SU-DHL-6 (cell line): ENCODE measurements at regions not wholly inside any gene's neighbourhood (a gene's known extent, or its start where the extent isn't known, plus 50 kb on each side); places are given as distances from the start of the nearest gene placed in this dataset.

Experiments used
- H2AFZ ChIP-seq: fragments of 200-600 bp; sonication (generic); 2 replicates; pipeline ENCODE4 v1.6.1; 2014; ENCODE audit warnings: low read depth, mild to moderate bottlenecking, moderate library complexity, mixed read lengths, antibody characterized with exemption, low read length; ENCODE audit not compliant: severe bottlenecking
- H3F3A ChIP-seq: fragments of 200-600 bp; shearing (Covaris generic); 2 replicates; pipeline ENCODE4 v1.6.0; 2016; ENCODE audit warnings: antibody characterized with exemption, mild to moderate bottlenecking; ENCODE audit not compliant: insufficient read depth
- H3K27ac ChIP-seq: fragments of 200-600 bp; sonication (generic); 2 replicates; pipeline ENCODE4 v1.5.1; 2016; ENCODE audit warnings: low read depth, mild to moderate bottlenecking, low read length, moderate library complexity, mixed read lengths
- H3K27me3 ChIP-seq: fragments of 200-600 bp; sonication (generic), shearing (Covaris generic); 2 replicates; pipeline ENCODE4 v1.6.0; 2014; ENCODE audit warnings: mild to moderate bottlenecking, low read length
- H3K36me3 ChIP-seq: fragments of 200-600 bp; sonication (generic); 2 replicates; pipeline ENCODE4 v1.6.1; 2014; ENCODE audit warnings: mild to moderate bottlenecking, low read length, mixed read lengths
- H3K4me2 ChIP-seq: fragments of 300-600, 200-600 bp; shearing (Covaris generic), sonication (generic); 2 replicates; pipeline ENCODE4 v1.6.0; 2014; ENCODE audit warnings: low read length, low read depth, mild to moderate bottlenecking; ENCODE audit not compliant: poor library complexity, severe bottlenecking
- H3K4me3 ChIP-seq: fragments of 200-600 bp; sonication (generic); 2 replicates; pipeline ENCODE4 v1.5.1; 2014; ENCODE audit warnings: antibody characterized with exemption, low read length, mild to moderate bottlenecking, mixed read lengths; ENCODE audit not compliant: insufficient read depth, poor library complexity, severe bottlenecking
- H3K79me2 ChIP-seq: fragments of 200-600 bp; sonication (generic); 2 replicates; pipeline ENCODE4 v1.6.1; 2014; ENCODE audit warnings: mild to moderate bottlenecking, low read length, moderate library complexity; ENCODE audit not compliant: insufficient read depth
- H3K9ac ChIP-seq: fragments of 200-600 bp; sonication (generic); 2 replicates; pipeline ENCODE4 v1.7.0; 2014; ENCODE audit warnings: mild to moderate bottlenecking, low read length
- H3K9me2 ChIP-seq: fragments of 200-600 bp; sonication (generic); replicated peaks from 2 replicates; pipeline ENCODE4 v1.6.1; 2014; ENCODE audit warnings: low read length; ENCODE audit not compliant: insufficient read depth
- H3K9me3 ChIP-seq: fragments of 200-600 bp; sonication (generic); 2 replicates; pipeline ENCODE4 v1.6.1; 2014; ENCODE audit warnings: low read length, mixed read lengths; ENCODE audit not compliant: insufficient read depth
- H4K20me1 ChIP-seq: fragments of 200-600 bp; sonication (generic); 2 replicates; pipeline ENCODE4 v1.6.1; 2014; ENCODE audit warnings: low read depth, mild to moderate bottlenecking, antibody characterized with exemption, low read length, moderate library complexity, mixed read lengths
- EZH2phosphoT487 ChIP-seq: fragments of 200-600 bp; sonication (generic), shearing (Covaris generic); conservative IDR thresholded peaks from 2 replicates; pipeline ENCODE4 v1.6.1; 2018; ENCODE audit warnings: mild to moderate bottlenecking, antibody characterized with exemption, low read length, moderate library complexity, mixed read lengths
- TF ChIP-seq, protein P1 (sequence below): fragments of 200-600 bp; sonication (generic); IDR thresholded peaks from one replicate; pipeline ENCODE4 v1.5.1; 2017; ENCODE audit warnings: antibody characterized with exemption, mild to moderate bottlenecking, low read length, moderate library complexity; ENCODE audit not compliant: insufficient read depth, poor library complexity, severe bottlenecking

DNA sequence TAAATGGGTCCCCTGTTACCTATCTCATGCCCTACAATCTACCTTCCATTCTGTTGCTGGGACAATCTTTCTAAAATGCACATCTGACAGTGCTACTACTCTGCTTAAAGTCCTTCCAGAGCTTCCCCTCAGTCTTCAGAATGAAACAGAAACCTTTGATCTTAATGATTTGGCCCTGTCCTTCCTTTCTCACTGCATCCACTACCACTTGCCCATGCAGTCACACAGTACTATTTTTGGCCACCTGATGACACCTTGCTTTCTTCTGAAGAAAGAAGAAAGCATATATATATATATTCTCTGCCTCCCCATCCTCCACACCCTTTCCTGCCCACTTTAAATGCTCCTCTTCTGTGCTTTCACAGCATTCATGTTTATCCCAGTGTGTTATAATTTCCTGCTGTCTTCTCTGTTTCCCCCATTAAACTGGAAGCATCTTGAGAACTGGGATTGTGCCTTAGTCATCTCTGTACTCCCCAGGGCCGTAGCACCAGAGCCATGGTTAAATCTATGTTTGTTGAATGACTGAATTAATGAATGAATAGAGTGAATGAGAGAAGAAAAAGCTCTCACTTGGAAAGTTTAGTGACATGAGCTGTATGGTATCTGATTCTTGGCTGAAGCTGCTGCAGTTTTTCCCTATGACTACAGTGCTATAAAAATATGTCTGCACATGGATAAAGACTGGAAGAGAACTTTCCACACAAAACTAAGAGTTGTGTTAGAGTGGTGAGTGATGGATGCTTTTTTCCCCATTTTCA lies 56.2 kb downstream of the RTL9 start:
- Histone ChIP-seq H3K27ac (no peak overlapping the region), H3F3A (no peaks in the 10 kb centered on the region), H4K20me1 (no peaks in the 10 kb centered on the region), H3K79me2 (no peaks in the 10 kb centered on the region), H2AFZ (no peak overlapping the region), H3K4me3 (no peak overlapping the region), H3K9me3 (no peaks in the 10 kb centered on the region), H3K27me3 (no peaks in the 10 kb centered on the region), H3K36me3 (no peaks in the 10 kb centered on the region), H3K4me2 (no peak overlapping the region), H3K9ac (no peak overlapping the region), H3K9me2 (no peaks in the 10 kb centered on the region)
- TF ChIP-seq, protein P1, sequence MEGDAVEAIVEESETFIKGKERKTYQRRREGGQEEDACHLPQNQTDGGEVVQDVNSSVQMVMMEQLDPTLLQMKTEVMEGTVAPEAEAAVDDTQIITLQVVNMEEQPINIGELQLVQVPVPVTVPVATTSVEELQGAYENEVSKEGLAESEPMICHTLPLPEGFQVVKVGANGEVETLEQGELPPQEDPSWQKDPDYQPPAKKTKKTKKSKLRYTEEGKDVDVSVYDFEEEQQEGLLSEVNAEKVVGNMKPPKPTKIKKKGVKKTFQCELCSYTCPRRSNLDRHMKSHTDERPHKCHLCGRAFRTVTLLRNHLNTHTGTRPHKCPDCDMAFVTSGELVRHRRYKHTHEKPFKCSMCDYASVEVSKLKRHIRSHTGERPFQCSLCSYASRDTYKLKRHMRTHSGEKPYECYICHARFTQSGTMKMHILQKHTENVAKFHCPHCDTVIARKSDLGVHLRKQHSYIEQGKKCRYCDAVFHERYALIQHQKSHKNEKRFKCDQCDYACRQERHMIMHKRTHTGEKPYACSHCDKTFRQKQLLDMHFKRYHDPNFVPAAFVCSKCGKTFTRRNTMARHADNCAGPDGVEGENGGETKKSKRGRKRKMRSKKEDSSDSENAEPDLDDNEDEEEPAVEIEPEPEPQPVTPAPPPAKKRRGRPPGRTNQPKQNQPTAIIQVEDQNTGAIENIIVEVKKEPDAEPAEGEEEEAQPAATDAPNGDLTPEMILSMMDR = no peak
- no peak for TF ChIP-seq EZH2phosphoT487

DNA sequence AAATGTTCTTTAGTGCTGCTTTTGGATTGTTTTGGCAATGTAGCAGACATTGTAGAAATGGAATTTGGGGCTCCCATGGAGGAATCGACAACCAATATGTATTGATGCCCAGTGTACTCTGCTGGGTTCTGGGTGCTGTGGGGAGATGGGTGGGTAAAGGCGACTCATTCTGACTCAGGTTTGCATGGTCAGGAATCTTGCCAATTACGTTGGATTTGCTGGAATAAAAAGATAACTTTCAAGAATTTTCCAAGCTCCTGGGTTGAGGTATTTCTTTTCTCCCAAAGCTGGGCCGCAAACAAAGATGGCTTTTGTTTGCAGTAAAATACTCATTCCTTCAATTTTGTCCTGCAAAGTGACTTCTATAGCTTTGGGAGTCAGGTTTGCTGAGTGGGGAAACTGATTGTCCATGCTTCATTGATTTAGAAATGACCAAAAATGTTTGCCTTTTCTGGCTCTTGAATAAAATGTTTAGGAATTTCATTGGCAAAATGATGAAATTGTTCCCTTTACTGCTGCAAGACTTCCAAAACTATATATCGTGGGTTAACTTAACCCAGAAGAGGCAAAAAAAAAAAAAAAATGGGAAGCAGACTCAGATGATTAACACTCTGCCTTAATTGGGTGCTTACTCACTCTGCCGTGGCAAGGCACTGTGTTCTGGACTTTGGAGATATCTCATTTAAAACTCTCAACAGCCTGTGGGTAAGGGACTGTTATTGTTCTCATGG lies 57.0 kb downstream of the RTL9 start:
- H3K4me3 ChIP-seq = no peak overlapping the region
- H3K27ac ChIP-seq = no peak overlapping the region
- H3K36me3 ChIP-seq = no peaks in the 10 kb centered on the region
- H2AFZ ChIP-seq = no peak overlapping the region
- H3K9ac ChIP-seq = no peak overlapping the region
- no peaks in the 10 kb centered on the region for H3F3A ChIP-seq
- no peak for TF ChIP-seq EZH2phosphoT487
- TF ChIP-seq, protein P1 = no peak
- H3K4me2 ChIP-seq = no peak overlapping the region
- H3K9me3 ChIP-seq = no peaks in the 10 kb centered on the region
- no peaks in the 10 kb centered on the region for H3K27me3 ChIP-seq
- no peaks in the 10 kb centered on the region for H4K20me1 ChIP-seq
- H3K9me2 ChIP-seq = no peaks in the 10 kb centered on the region
- no peaks in the 10 kb centered on the region for H3K79me2 ChIP-seq

DNA sequence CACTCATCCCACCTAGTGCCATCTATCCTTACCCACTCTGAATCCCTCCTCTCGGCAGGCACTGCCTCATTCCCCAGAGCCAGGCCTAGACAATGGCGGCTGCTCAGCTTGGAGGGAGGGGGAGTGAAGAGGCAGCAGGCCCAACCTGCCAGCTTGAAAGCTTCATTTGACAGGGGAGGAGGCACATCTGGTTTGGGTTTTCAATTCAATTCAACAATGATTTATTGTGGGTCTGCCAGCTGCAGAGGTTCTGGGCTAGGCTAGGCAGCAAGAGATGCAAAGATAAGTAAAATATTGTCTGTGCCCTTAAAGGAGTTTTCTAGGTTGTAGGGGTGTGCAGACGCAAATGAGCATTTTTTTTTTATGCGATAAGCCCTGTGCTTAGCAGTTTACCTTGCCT lies 58.5 kb downstream of the RTL9 start:
- Histone ChIP-seq H4K20me1 (no peaks in the 10 kb centered on the region), H3F3A (no peaks in the 10 kb centered on the region), H2AFZ (no peak overlapping the region), H3K4me2 (no peak overlapping the region), H3K4me3 (no peak overlapping the region), H3K9me2 (no peaks in the 10 kb centered on the region), H3K9ac (no peak overlapping the region), H3K79me2 (no peaks in the 10 kb centered on the region), H3K27me3 (no peaks in the 10 kb centered on the region), H3K36me3 (no peaks in the 10 kb centered on the region), H3K27ac (no peak overlapping the region), H3K9me3 (no peaks in the 10 kb centered on the region)
- no peak for TF ChIP-seq EZH2phosphoT487
- TF ChIP-seq, protein P1 = no peak
